GM12892 (cell line): ENCODE measurements at regions not wholly inside any gene's neighbourhood (a gene's known extent, or its start where the extent isn't known, plus 50 kb on each side); places are given as distances from the start of the nearest gene placed in this dataset.

Experiments used
- POLR2A ChIP-seq: IDR thresholded peaks from 2 replicates; pipeline ENCODE4 v1.6.1; 2011; ENCODE audit warnings: low read depth, low read length, control low read depth
- POLR2AphosphoS5 ChIP-seq: IDR thresholded peaks from 2 replicates; pipeline ENCODE4 v1.6.1; 2011; ENCODE audit warnings: low read depth, low read length, control low read depth
- TAF1 ChIP-seq: IDR thresholded peaks from 2 replicates; pipeline ENCODE4 v1.6.1; 2011; ENCODE audit warnings: low read depth, mild to moderate bottlenecking, control low read depth, low read length, borderline replicate concordance

DNA sequence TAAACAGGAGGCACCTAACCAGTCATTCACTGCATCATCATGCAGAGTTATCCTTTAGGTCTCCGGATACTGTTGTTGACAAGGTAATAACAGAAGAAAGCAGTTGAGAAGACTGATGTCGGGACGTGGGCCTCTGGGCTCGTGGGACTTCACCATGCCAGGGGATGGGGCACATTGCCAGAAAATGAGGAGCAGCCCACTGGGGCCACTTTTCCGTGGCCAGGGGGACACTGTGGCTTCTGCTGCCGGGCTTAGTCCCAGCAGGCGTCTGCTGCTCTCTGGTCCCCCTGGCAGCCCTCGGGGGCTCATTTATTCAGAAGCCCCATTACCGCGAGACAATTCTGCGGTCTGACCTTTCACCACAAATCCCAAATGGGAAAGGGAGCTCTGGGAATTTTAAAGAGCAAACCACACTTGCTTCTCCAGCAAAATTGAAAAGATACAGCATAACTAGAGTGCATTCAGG is 201.2 kb downstream of the DAD1 start:
- TF ChIP-seq POLR2A (no peak), POLR2AphosphoS5 (no peak), TAF1 (no peak)
